ENCODE measurements at regions not wholly inside any gene's neighbourhood (a gene's known extent, or its start where the extent isn't known, plus 50 kb on each side); places are given as distances from the start of the nearest gene placed in this dataset.

DNA sequence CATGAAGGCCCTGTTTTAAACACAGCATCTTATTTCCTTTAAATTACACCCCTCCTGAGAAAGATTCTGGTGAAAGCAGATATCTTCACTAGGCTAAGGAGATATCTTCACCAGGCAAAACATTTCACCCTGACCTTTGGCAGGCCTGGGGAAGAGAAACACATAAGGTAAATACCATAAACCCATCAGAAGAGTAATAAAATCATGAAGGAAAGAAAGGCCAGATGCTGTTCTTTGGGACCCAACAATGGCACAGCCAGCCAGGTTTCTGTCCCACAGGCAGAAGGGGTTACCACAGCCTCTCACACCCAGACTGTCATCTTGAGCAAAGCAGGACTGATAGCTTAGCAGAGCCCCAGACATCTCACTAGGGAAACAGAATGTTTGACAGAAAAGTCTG is 125.4 kb downstream of the CCDC34 start:
- ATAC-seq (ENCODE audit: insufficient read depth, low read depth) (no peak), DNase-seq (no peak)
- H3K9ac ChIP-seq (ENCODE audit: low read depth, low read length) = no peak overlapping the region
- no peak overlapping the region for H3K27ac ChIP-seq (ENCODE audit: low read length)
- TF ChIP-seq, protein P1, sequence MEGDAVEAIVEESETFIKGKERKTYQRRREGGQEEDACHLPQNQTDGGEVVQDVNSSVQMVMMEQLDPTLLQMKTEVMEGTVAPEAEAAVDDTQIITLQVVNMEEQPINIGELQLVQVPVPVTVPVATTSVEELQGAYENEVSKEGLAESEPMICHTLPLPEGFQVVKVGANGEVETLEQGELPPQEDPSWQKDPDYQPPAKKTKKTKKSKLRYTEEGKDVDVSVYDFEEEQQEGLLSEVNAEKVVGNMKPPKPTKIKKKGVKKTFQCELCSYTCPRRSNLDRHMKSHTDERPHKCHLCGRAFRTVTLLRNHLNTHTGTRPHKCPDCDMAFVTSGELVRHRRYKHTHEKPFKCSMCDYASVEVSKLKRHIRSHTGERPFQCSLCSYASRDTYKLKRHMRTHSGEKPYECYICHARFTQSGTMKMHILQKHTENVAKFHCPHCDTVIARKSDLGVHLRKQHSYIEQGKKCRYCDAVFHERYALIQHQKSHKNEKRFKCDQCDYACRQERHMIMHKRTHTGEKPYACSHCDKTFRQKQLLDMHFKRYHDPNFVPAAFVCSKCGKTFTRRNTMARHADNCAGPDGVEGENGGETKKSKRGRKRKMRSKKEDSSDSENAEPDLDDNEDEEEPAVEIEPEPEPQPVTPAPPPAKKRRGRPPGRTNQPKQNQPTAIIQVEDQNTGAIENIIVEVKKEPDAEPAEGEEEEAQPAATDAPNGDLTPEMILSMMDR (IDR thresholded peaks at IDR 0.05; ENCODE audit: borderline replicate concordance, extremely low read depth, low read length, poor library complexity, severe bottlenecking) = no peak
- no peak for TF ChIP-seq EZH2 (IDR thresholded peaks at IDR 0.05; ENCODE audit: borderline replicate concordance, low read depth, low read length, severe bottlenecking)
- no peak overlapping the region for H3K4me3 ChIP-seq (ENCODE audit: low read depth in 1 of 2, low read length in 2 of 2)
- no peaks in the 10 kb centered on the region for H3K79me2 ChIP-seq (ENCODE audit: insufficient read depth, low read length)
- no peak overlapping the region for H3K4me2 ChIP-seq (ENCODE audit: insufficient read depth, low read length)
- no peaks in the 10 kb centered on the region for H4K20me1 ChIP-seq (ENCODE audit: insufficient read depth, low read length)
- no peaks in the 10 kb centered on the region for H3K27me3 ChIP-seq (ENCODE audit: insufficient read depth, low read length, poor library complexity)
- no peaks in the 10 kb centered on the region for H3K4me1 ChIP-seq (ENCODE audit: insufficient read depth, low read length)
- H2AFZ ChIP-seq (ENCODE audit: low read depth, low read length) = no peak overlapping the region
- no peaks in the 10 kb centered on the region for H3K9me3 ChIP-seq (ENCODE audit: insufficient read depth, low read length, severe bottlenecking)
- no peaks in the 10 kb centered on the region for H3K36me3 ChIP-seq (ENCODE audit: insufficient read depth, low read length)

DNA sequence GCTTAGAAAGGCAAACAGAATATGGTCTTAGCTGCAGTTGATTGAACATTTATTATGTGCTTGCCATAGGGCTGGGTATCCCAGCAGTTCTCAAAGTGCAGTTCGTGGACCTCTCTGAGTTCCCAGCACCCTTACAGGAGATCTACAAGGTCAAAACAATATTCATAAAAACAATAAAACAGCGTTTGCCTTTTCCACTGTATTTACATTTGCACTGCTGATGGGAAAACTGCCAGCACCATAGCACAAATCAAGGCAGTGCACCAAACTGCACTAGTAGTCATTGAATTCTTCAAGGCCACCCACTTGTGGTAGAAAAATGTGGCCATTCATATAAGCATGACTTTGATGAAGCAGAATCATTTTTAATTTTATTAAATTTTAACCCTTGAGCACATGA is 128.1 kb downstream of the CCDC34 start:
- H3K27ac ChIP-seq (ENCODE audit: low read length) = no peak overlapping the region
- H3K9me3 ChIP-seq (ENCODE audit: insufficient read depth, low read length, severe bottlenecking) = no peaks in the 10 kb centered on the region
- H3K4me2 ChIP-seq (ENCODE audit: insufficient read depth, low read length) = no peak overlapping the region
- H2AFZ ChIP-seq (ENCODE audit: low read depth, low read length) = no peak overlapping the region
- no peaks in the 10 kb centered on the region for H3K36me3 ChIP-seq (ENCODE audit: insufficient read depth, low read length)
- TF ChIP-seq, protein P1 (IDR thresholded peaks at IDR 0.05; ENCODE audit: borderline replicate concordance, extremely low read depth, low read length, poor library complexity, severe bottlenecking) = no peak
- TF ChIP-seq EZH2 (IDR thresholded peaks at IDR 0.05; ENCODE audit: borderline replicate concordance, low read depth, low read length, severe bottlenecking) = no peak
- no peaks in the 10 kb centered on the region for H3K4me1 ChIP-seq (ENCODE audit: insufficient read depth, low read length)
- H4K20me1 ChIP-seq (ENCODE audit: insufficient read depth, low read length) = no peaks in the 10 kb centered on the region
- H3K4me3 ChIP-seq (ENCODE audit: low read depth in 1 of 2, low read length in 2 of 2) = no peak overlapping the region
- no peaks in the 10 kb centered on the region for H3K27me3 ChIP-seq (ENCODE audit: insufficient read depth, low read length, poor library complexity)
- no peak overlapping the region for H3K9ac ChIP-seq (ENCODE audit: low read depth, low read length)
- ATAC-seq (ENCODE audit: insufficient read depth, low read depth) (no peak), DNase-seq (no peak)
- H3K79me2 ChIP-seq (ENCODE audit: insufficient read depth, low read length) = no peaks in the 10 kb centered on the region

DNA sequence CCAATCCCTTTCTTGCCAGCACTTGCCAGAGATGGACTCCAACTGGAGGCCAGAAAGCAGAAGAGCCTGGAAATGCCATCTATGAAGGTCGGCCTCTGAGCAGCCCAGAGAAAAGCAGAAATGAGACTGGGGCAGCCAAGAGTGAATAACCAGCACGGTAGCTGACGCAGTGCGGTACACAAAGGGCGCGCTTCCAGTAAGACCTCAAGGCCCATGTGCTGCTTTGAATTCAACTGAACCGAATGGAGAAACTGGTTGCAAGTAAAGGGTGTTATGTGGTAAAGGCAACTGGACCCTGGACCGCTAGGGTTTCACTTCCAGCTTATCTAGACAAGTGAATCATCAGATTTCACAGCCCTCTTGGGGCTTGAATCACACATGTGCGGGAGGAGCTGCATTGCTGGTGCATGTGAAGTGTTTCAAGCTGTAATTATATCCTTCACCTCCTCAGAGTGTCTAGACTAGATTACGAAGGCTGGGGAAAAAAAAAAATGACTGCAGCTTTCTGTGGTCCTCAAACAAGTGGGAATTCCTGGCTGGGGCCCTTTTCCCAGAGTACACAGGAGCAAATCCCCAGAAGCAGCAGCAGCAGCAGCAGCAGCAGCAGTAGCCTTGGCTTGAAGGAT is 128.9 kb downstream of the CCDC34 start:
- H3K4me2 ChIP-seq (ENCODE audit: insufficient read depth, low read length) = no peak overlapping the region
- H3K9me3 ChIP-seq (ENCODE audit: insufficient read depth, low read length, severe bottlenecking) = no peaks in the 10 kb centered on the region
- no peaks in the 10 kb centered on the region for H3K27me3 ChIP-seq (ENCODE audit: insufficient read depth, low read length, poor library complexity)
- no peak overlapping the region for H3K4me3 ChIP-seq (ENCODE audit: low read depth in 1 of 2, low read length in 2 of 2)
- TF ChIP-seq EZH2 (IDR thresholded peaks at IDR 0.05; ENCODE audit: borderline replicate concordance, low read depth, low read length, severe bottlenecking) = no peak
- TF ChIP-seq, protein P1 (IDR thresholded peaks at IDR 0.05; ENCODE audit: borderline replicate concordance, extremely low read depth, low read length, poor library complexity, severe bottlenecking) = no peak
- no peaks in the 10 kb centered on the region for H3K4me1 ChIP-seq (ENCODE audit: insufficient read depth, low read length)
- H4K20me1 ChIP-seq (ENCODE audit: insufficient read depth, low read length) = no peaks in the 10 kb centered on the region
- H3K79me2 ChIP-seq (ENCODE audit: insufficient read depth, low read length) = no peaks in the 10 kb centered on the region
- no peak for DNase-seq
- H3K9ac ChIP-seq (ENCODE audit: low read depth, low read length) = no peak overlapping the region
- no peak for ATAC-seq (ENCODE audit: insufficient read depth, low read depth)
- H3K27ac ChIP-seq (ENCODE audit: low read length) = no peak overlapping the region
- H3K36me3 ChIP-seq (ENCODE audit: insufficient read depth, low read length) = no peaks in the 10 kb centered on the region
- H2AFZ ChIP-seq (ENCODE audit: low read depth, low read length) = no peak overlapping the region
